Gastrocnemius medialis (tissue), 4 donors: ENCODE measurements at regions not wholly inside any gene's neighbourhood (a gene's known extent, or its start where the extent isn't known, plus 50 kb on each side); places are given as distances from the start of the nearest gene placed in this dataset.

Source experiments
- ATAC-seq, 2 donors: fragments of 150-250 bp; one replicate each; pipeline ENCODE4 v1.9.1; 2016
- DNase-seq, 2 donors: peaks; one replicate each; pipeline ENCODE4 v3.0.0-alpha.2; 2019
- H3K27ac ChIP-seq, 4 donors: fragments of 200-600 bp; sonication (generic); 1 replicate in 1 of 4; 2 replicates in 3 of 4; pipeline ENCODE4 v1.5.1; 2016 to 2018; ENCODE audit warnings: mild to moderate bottlenecking in 2 of 4, moderate library complexity in 1 of 4
- H3K27me3 ChIP-seq, 3 donors: fragments of 200-600 bp; sonication (generic) in 2 of 3; 1 replicate in 1 of 3; 2 replicates in 2 of 3; pipeline versions ENCODE4 v1.5.1 to v1.6.0; 2016 to 2019; ENCODE audit warnings: mild to moderate bottlenecking in 1 of 3, moderate library complexity in 1 of 3
- H3K36me3 ChIP-seq, 2 donors: fragments of 200-600 bp; sonication (generic) in 1 of 2; one replicate each; pipeline ENCODE4 v1.5.1; 2017 to 2018
- H3K4me1 ChIP-seq, 2 donors: fragments of 200-600 bp; sonication (generic) in 1 of 2; one replicate each; pipeline ENCODE4 v1.5.1; 2016 to 2017; ENCODE audit warnings: mild to moderate bottlenecking in 2 of 2
- H3K4me3 ChIP-seq, 4 donors: fragments of 200-600 bp; sonication (generic) in 3 of 4; 1 replicate in 1 of 4; 2 replicates in 3 of 4; pipeline ENCODE4 v1.5.1; 2016 to 2019; ENCODE audit warnings: mild to moderate bottlenecking in 2 of 4
- H3K9me3 ChIP-seq, 3 donors: fragments of 200-600 bp; sonication (generic) in 2 of 3; 1 replicate in 1 of 3; 2 replicates in 2 of 3; pipeline ENCODE4 v1.5.1; 2016 to 2019
- POLR2A ChIP-seq, 2 donors: fragments of 450-650 bp; IDR thresholded peaks; one replicate each; pipeline ENCODE4 v1.6.1; 2017; ENCODE audit warnings: antibody characterized with exemption in 2 of 2, mild to moderate bottlenecking in 2 of 2, moderate library complexity in 2 of 2
- in situ Hi-C, 4 donors: fragments of 200-750 bp; cut with MboI; loops; one replicate each; pipeline versions ENCODE4 v1.15.0 to v1.8.0; 2017; ENCODE audit warnings: low sequenced_read_pairs in 4 of 4
- intact Hi-C: fragments of 100-400 bp; cut with DNase I; formaldehyde crosslinking; loops from one replicate; pipeline ENCODE4 v1.15.1; 2023; ENCODE audit warnings: low total_unique reads
- TF ChIP-seq, protein P1 (sequence below), 5 experiments: fragments of 450-650 bp in 3 of 5; fragments of 200-600 bp in 2 of 5; sonication (generic) in 2 of 5; IDR thresholded peaks in 4 of 5; conservative IDR thresholded peaks in 1 of 5; 1 replicate in 4 of 5; 2 replicates in 1 of 5; pipeline ENCODE4 v1.5.1; 2016 to 2019; ENCODE audit warnings: antibody characterized with exemption in 5 of 5, mild to moderate bottlenecking in 3 of 5, moderate library complexity in 3 of 5

DNA sequence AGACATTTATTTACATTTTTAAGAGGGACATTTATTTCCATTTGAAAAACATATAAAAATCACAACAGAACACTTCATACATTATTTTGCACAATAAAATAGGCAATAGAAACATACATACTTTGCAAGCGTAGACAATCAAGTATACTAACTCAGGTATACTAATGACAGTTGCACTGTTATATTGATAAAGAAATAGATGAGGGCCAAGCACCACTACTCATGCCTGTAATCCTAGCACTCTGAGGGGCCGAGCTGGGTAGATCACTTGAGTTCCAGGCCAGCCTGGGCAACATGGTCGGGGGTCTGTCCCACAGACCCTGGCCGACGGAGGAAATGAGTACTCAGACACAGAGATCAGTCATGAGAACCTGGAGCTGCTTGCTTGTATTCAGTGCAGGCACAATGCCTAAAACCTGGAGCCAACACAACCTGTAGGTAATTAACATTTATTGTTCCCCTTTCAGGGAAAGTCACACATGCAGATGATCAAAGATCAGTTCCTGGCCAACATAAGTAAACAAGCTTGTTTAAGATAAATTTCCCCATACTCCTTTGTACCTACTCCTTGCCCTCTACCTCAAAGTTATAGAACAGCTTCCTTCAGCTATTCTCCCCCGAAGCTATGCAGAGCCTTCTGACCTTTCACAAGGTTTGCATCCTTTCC lies 1960.2 kb downstream of the SUCLG1 start:
- DNase-seq (no peak), ATAC-seq (no peak)
- Histone ChIP-seq H3K4me3 (no peak overlapping the region), H3K36me3 (no peaks in the 10 kb centered on the region), H3K27me3 (no peaks in the 10 kb centered on the region), H3K9me3 (no peaks in the 10 kb centered on the region), H3K27ac (no peak overlapping the region), H3K4me1 (no peaks in the 10 kb centered on the region)
- intact Hi-C loops = no loop called here
- in situ Hi-C loops = no loop called here
- TF ChIP-seq, protein P1, sequence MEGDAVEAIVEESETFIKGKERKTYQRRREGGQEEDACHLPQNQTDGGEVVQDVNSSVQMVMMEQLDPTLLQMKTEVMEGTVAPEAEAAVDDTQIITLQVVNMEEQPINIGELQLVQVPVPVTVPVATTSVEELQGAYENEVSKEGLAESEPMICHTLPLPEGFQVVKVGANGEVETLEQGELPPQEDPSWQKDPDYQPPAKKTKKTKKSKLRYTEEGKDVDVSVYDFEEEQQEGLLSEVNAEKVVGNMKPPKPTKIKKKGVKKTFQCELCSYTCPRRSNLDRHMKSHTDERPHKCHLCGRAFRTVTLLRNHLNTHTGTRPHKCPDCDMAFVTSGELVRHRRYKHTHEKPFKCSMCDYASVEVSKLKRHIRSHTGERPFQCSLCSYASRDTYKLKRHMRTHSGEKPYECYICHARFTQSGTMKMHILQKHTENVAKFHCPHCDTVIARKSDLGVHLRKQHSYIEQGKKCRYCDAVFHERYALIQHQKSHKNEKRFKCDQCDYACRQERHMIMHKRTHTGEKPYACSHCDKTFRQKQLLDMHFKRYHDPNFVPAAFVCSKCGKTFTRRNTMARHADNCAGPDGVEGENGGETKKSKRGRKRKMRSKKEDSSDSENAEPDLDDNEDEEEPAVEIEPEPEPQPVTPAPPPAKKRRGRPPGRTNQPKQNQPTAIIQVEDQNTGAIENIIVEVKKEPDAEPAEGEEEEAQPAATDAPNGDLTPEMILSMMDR (IDR thresholded peaks at IDR 0.05 in 4 of 5, conservative IDR thresholded peaks at IDR 0.05 in 1 of 5) = no peak
- no peak for TF ChIP-seq POLR2A (IDR thresholded peaks at IDR 0.05)

DNA sequence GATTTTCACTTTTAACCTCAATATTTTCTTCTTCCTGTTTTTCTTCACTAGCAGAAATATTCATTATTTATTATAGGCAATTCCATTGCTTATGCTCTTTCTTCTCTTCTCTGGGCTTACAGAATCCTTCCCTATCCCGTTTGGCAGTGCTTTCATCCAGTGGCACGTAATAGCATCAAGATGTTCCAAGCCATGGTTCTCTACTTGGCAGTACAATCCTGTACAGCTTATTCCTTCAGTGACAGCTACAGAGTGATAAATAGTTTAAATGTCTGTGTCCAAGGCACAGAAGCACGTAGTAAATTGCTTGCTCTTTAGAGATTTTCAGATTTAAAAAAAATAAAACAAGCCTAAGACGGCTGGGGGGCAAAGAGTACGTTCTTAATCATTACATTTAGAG lies 1964.3 kb downstream of the SUCLG1 start:
- H3K27me3 ChIP-seq = no peaks in the 10 kb centered on the region
- no peaks in the 10 kb centered on the region for H3K4me1 ChIP-seq
- ATAC-seq (no peak), DNase-seq (no peak)
- H3K36me3 ChIP-seq = no peaks in the 10 kb centered on the region
- intact Hi-C loops = no loop called here
- no peak overlapping the region for H3K27ac ChIP-seq
- no peak overlapping the region for H3K4me3 ChIP-seq
- in situ Hi-C loops = no loop called here
- no peak for TF ChIP-seq POLR2A (IDR thresholded peaks at IDR 0.05)
- TF ChIP-seq, protein P1 (IDR thresholded peaks at IDR 0.05 in 4 of 5, conservative IDR thresholded peaks at IDR 0.05 in 1 of 5) = no peak
- no peaks in the 10 kb centered on the region for H3K9me3 ChIP-seq

GRCh38 chr2:82491591-82491990 lies 1967.5 kb downstream of the SUCLG1 start:
- H3K9me3 ChIP-seq = no peaks in the 10 kb centered on the region
- intact Hi-C loops = no loop called here
- DNase-seq = no peak

GRCh38 chr2:82487354-82487753 lies 1971.7 kb downstream of the SUCLG1 start:
- no peak overlapping the region for H3K27ac ChIP-seq
- H3K27me3 ChIP-seq = no peaks in the 10 kb centered on the region
- no peak overlapping the region for H3K4me3 ChIP-seq
- TF ChIP-seq, protein P1 (IDR thresholded peaks at IDR 0.05 in 4 of 5, conservative IDR thresholded peaks at IDR 0.05 in 1 of 5) = no peak
- TF ChIP-seq POLR2A (IDR thresholded peaks at IDR 0.05) = no peak
- no peaks in the 10 kb centered on the region for H3K36me3 ChIP-seq
- DNase-seq = no peak
- no peak for ATAC-seq
- H3K4me1 ChIP-seq = no peaks in the 10 kb centered on the region
- H3K9me3 ChIP-seq = no peaks in the 10 kb centered on the region
- in situ Hi-C loops = no loop called here
- intact Hi-C loops = no loop called here

More at GRCh38 chr2:82491591-82491990, 1967.5 kb downstream of the SUCLG1 start:
- no peaks in the 10 kb centered on the region for H3K27me3 ChIP-seq
- ATAC-seq = no peak
- no peaks in the 10 kb centered on the region for H3K36me3 ChIP-seq
- no peak overlapping the region for H3K27ac ChIP-seq
- H3K4me3 ChIP-seq = no peak overlapping the region
- TF ChIP-seq POLR2A (IDR thresholded peaks at IDR 0.05) = no peak
- TF ChIP-seq, protein P1 (IDR thresholded peaks at IDR 0.05 in 4 of 5, conservative IDR thresholded peaks at IDR 0.05 in 1 of 5) = no peak
- no peaks in the 10 kb centered on the region for H3K4me1 ChIP-seq
- in situ Hi-C loops = no loop called here

- Histone ChIP-seq H3K36me3 (no peaks in the 10 kb centered on the region), H3K27me3 (no peaks in the 10 kb centered on the region), H3K4me3 (no peak overlapping the region), H3K4me1 (no peaks in the 10 kb centered on the region), H3K27ac (no peak overlapping the region), H3K9me3 (no peaks in the 10 kb centered on the region)
- in situ Hi-C loops (no loop called here), intact Hi-C loops (no loop called here)
- DNase-seq (no peak), ATAC-seq (no peak)
- TF ChIP-seq, protein P1 (IDR thresholded peaks at IDR 0.05 in 4 of 5, conservative IDR thresholded peaks at IDR 0.05 in 1 of 5) = no peak
Observed at GRCh38 chr2:82485701-82486100, 1973.4 kb downstream of the SUCLG1 start.
